Natural killer cell (primary cell): ENCODE measurements at regions not wholly inside any gene's neighbourhood (a gene's known extent, or its start where the extent isn't known, plus 50 kb on each side); places are given as distances from the start of the nearest gene placed in this dataset.

Experiments used
- ATAC-seq, 3 donors: fragments of 150-1000 bp in 2 of 3; fragments of 200-7000 bp in 1 of 3; cut with Tn5 transposase; 1 replicate in 1 of 3; 2 replicates in 2 of 3; pipeline ENCODE4 v1.10.0; 2021; ENCODE audit warnings: mild to moderate bottlenecking in 2 of 3, moderate library complexity in 2 of 3
- DNase-seq, 2 donors: peaks; one replicate each; pipeline versions ENCODE4 v3.0.0 to v3.0.0-alpha.2; 2013 to 2021; ENCODE audit warnings: mixed read lengths in 1 of 2
- H3K27ac ChIP-seq: one replicate; pipeline ENCODE4 v1.5.1; 2013; ENCODE audit warnings: mild to moderate bottlenecking, low read length
- H3K27me3 ChIP-seq: one replicate; pipeline ENCODE4 v1.6.1; 2013; ENCODE audit warnings: low read length; ENCODE audit not compliant: control insufficient read depth, insufficient read depth
- H3K36me3 ChIP-seq: one replicate; pipeline ENCODE4 v1.6.1; 2013; ENCODE audit warnings: low read length; ENCODE audit not compliant: control insufficient read depth, insufficient read depth
- H3K4me1 ChIP-seq: one replicate; pipeline ENCODE4 v1.6.1; 2013; ENCODE audit warnings: low read length; ENCODE audit not compliant: control insufficient read depth, insufficient read depth
- H3K4me3 ChIP-seq: one replicate; pipeline ENCODE4 v1.5.1; 2013; ENCODE audit warnings: low read length
- H3K9me3 ChIP-seq: one replicate; pipeline ENCODE4 v1.6.1; 2013; ENCODE audit warnings: low read length; ENCODE audit not compliant: control insufficient read depth, insufficient read depth
- H3K27ac Mint-ChIP-seq, 2 donors: one replicate each; pipeline ENCODE4 v1.8.0; 2022; ENCODE audit warnings: mild to moderate bottlenecking in 2 of 2, mixed read lengths in 2 of 2, moderate library complexity in 1 of 2
- H3K27me3 Mint-ChIP-seq, 2 donors: one replicate each; pipeline ENCODE4 v1.8.0; 2022; ENCODE audit warnings: low read depth in 2 of 2, mixed read lengths in 2 of 2
- H3K36me3 Mint-ChIP-seq: one replicate; pipeline ENCODE4 v1.8.0; 2022; ENCODE audit warnings: mixed read lengths
- H3K4me1 Mint-ChIP-seq, 2 donors: one replicate each; pipeline ENCODE4 v1.8.0; 2022; ENCODE audit warnings: mixed read lengths in 2 of 2
- H3K4me3 Mint-ChIP-seq: one replicate; pipeline ENCODE4 v1.8.0; 2022; ENCODE audit warnings: mild to moderate bottlenecking, moderate library complexity, mixed read lengths
- H3K9me3 Mint-ChIP-seq, 2 donors: one replicate each; pipeline ENCODE4 v1.8.0; 2022; ENCODE audit warnings: mixed read lengths in 2 of 2
- CTCF ChIP-seq: fragments of 200-600 bp; IDR thresholded peaks from one replicate; pipeline ENCODE4 v1.8.0; 2022; ENCODE audit warnings: antibody characterized with exemption
- WGBS: methylation state at CpG from one replicate; pipeline ENCODE4 v1.1.7; 2013; ENCODE audit warnings: missing lambda C conversion rate; ENCODE audit not compliant: insufficient coverage; 5-methylcytosine and 5-hydroxymethylcytosine counted together
- intact Hi-C: fragments of 100-400 bp; cut with micrococcal nuclease; formaldehyde crosslinking; loops from one replicate; pipeline ENCODE4 v1.14.2; 2022

GRCh38 chr17:12409082-12409481 is 256.6 kb upstream of the MYOCD start:
- Histone ChIP-seq H3K27ac (no peak overlapping the region), H3K4me3 (no peak overlapping the region), H3K4me1 (no peaks in the 10 kb centered on the region), H3K36me3 (no peaks in the 10 kb centered on the region), H3K27me3 (no peaks in the 10 kb centered on the region), H3K9me3 (peaks cover 4% of the 10 kb centered on the region)
- no peaks in the 10 kb centered on the region for H3K27me3 Mint-ChIP-seq
- DNase-seq (no peak), ATAC-seq (no peak)
- H3K36me3 Mint-ChIP-seq = no peaks in the 10 kb centered on the region
- 86% methylated on average over 3 of the region's 3 CpGs for WGBS
- H3K4me3 Mint-ChIP-seq = no peak overlapping the region
- no peak overlapping the region for H3K27ac Mint-ChIP-seq
- intact Hi-C loops = no loop called here
- no peak for TF ChIP-seq CTCF
- peaks cover 0 to 8% of the 10 kb centered on the region in 2 donors for H3K9me3 Mint-ChIP-seq
- no peaks in the 10 kb centered on the region for H3K4me1 Mint-ChIP-seq

GRCh38 chr17:12410717-12411116 is 255.0 kb upstream of the MYOCD start:
- H3K27me3 Mint-ChIP-seq = no peaks in the 10 kb centered on the region
- no peak overlapping the region for H3K4me3 ChIP-seq
- H3K27me3 ChIP-seq = no peaks in the 10 kb centered on the region
- no peaks in the 10 kb centered on the region for H3K4me1 Mint-ChIP-seq
- H3K36me3 ChIP-seq = no peaks in the 10 kb centered on the region
- DNase-seq = no peak
- H3K9me3 Mint-ChIP-seq = peaks cover 0 to 8% of the 10 kb centered on the region in 2 donors
- intact Hi-C loops = loop anchor here (10.0 kb wide), 1 partner anchor 56 kb away; no protein-coding TSS in a partner anchor
- H3K4me3 Mint-ChIP-seq = no peak overlapping the region
- H3K9me3 ChIP-seq = peaks cover 4% of the 10 kb centered on the region
- 88% methylated on average over 6 of the region's 6 CpGs for WGBS
- no peak for TF ChIP-seq CTCF
- no peak for ATAC-seq
- H3K27ac ChIP-seq = no peak overlapping the region
- H3K36me3 Mint-ChIP-seq = no peaks in the 10 kb centered on the region
- no peak overlapping the region for H3K27ac Mint-ChIP-seq
- no peaks in the 10 kb centered on the region for H3K4me1 ChIP-seq

- DNase-seq = no peak
- H3K27ac Mint-ChIP-seq = no peak overlapping the region
- no peak overlapping the region for H3K4me3 Mint-ChIP-seq
These were observed 250.7 kb upstream of the MYOCD start for GRCh38 chr17:12415031-12415430.

More at GRCh38 chr17:12415031-12415430, 250.7 kb upstream of the MYOCD start:
- Histone ChIP-seq H3K4me3 (no peak overlapping the region), H3K36me3 (no peaks in the 10 kb centered on the region), H3K27ac (no peak overlapping the region), H3K4me1 (no peaks in the 10 kb centered on the region), H3K27me3 (no peaks in the 10 kb centered on the region), H3K9me3 (peaks cover 4% of the 10 kb centered on the region)
- TF ChIP-seq CTCF = no peak
- H3K9me3 Mint-ChIP-seq = peaks cover 0 to 2% of the 10 kb centered on the region in 2 donors
- 95% methylated on average over 3 of the region's 3 CpGs for WGBS
- intact Hi-C loops = loop anchor here (10.0 kb wide), 1 partner anchor 60 kb away; no protein-coding TSS in a partner anchor
- no peaks in the 10 kb centered on the region for H3K4me1 Mint-ChIP-seq
- no peaks in the 10 kb centered on the region for H3K27me3 Mint-ChIP-seq
- H3K36me3 Mint-ChIP-seq = no peaks in the 10 kb centered on the region
- ATAC-seq = no peak
